HPDE6-E6E7 (cell line): ENCODE measurements at regions not wholly inside any gene's neighbourhood (a gene's known extent, or its start where the extent isn't known, plus 50 kb on each side); places are given as distances from the start of the nearest gene placed in this dataset.
A peak's percentile ranks its signal among the peaks of the same experiment; 100 is the strongest.

Source experiments
- DNase-seq: peaks from one replicate; pipeline ENCODE4 v3.0.0; 2011; ENCODE audit warnings: missing footprints; ENCODE audit errors: extremely low spot score

- DNase-seq, result no peak
These were observed 217.0 kb downstream of the METTL4 start for GRCh38 chr18:2354292-2354691.

DNA sequence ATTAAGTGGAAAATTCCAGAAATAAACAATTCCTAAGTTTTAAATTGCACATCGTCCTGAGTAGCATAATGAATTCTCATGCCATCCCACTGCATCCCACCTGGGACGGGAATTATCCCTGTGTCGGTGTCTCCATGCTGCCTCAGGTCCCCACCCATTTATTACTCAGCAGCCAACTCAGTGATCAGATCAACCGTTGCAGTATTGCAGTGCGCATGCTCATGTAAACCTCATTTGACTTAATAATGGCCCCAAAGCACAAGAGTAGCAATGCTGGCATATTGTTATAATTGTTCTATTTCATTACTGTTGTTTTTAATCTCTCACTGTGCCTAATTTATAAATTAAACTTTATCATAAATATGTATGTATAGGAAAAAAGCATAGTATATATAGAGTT lies 214.4 kb downstream of the METTL4 start:
- no peak for DNase-seq

GRCh38 chr18:2360861-2361260 lies 210.4 kb downstream of the METTL4 start:
- no peak for DNase-seq

GRCh38 chr18:2368102-2368501 lies 203.2 kb downstream of the METTL4 start:
- no peak for DNase-seq

DNA sequence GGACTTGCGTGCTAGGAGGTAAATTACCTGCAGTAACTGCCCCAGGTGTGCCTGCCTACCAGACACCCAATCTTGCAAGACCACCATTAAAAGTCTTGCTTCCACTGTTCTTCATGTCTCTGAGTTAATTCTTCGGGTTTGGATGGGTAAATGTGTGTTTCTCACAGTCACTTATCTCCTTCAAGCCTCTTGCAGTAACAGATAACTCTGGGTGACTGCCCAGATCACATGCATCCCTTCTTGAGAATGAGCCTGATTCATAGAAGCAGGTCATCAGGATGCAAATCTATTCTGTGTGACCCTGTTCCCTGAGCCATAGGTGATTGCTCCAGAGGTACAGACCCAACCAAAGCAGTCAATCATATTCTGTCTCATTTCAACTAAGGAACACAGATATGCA lies 194.6 kb downstream of the METTL4 start:
- DNase-seq, result no peak

- DNase-seq, result no peak
These were observed 191.2 kb downstream of the METTL4 start for GRCh38 chr18:2380101-2380500.

GRCh38 chr18:2381539-2381938 lies 189.8 kb downstream of the METTL4 start:
- DNase-seq, result no peak

DNA sequence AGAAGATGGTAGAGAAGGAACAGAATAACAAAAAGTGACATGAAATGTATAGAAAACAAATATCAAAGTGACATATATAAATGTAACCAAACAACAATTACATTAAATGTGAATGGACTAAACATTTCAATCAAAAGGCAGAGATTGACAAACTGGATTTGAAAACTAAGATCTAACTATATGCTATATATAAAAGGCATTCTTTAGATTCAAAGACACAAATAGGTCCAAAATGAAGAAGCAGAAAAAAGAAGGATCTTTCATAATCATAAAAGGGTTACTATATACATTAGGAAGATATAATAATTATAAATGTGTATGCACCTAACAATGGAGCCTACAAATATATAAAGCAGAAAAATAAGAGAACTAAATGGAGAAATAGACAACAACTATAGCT lies 183.7 kb downstream of the METTL4 start:
- no peak for DNase-seq

DNA sequence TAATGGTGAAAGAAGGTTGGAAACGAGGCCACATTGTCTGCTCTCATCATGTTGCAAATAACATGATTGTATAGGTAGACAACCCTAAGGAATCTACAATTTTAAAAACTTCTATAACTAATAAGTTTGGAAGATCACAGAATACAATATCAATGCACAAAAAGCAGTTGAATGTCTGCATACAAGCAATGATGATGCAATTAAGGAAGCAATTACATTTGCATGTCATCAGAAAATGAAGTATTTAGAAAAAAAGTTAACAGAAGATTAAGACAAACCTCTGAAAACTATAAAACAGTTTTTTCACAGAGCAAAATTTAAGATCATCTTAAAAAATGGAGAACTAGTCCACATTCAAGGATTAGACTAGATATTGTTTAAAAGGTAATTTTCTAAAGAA lies 181.1 kb downstream of the METTL4 start:
- DNase-seq, result no peak

- no peak for DNase-seq
These were observed 179.8 kb downstream of the METTL4 start for GRCh38 chr18:2391470-2391869.

DNA sequence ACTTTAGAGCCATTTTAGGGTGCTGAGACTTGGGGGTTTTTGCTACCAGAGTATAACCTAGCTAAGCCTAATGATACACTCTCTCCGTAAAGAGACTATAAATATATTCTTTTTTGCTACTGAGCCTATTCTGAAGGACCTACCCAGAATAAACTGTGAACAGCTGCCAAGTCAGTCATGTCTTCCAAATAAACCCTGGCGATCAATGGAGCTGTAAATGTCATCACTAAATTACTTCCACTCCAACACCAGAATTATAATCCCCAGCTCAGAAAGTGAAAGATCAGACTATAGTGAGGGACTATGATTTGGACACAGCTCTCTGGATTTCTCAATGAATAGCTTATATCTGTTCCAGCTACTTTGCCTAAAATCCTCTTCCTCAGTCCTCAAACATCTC lies 178.9 kb downstream of the METTL4 start:
- DNase-seq, result no peak

GRCh38 chr18:2394684-2395083 lies 176.6 kb downstream of the METTL4 start:
- DNase-seq, result no peak

DNA sequence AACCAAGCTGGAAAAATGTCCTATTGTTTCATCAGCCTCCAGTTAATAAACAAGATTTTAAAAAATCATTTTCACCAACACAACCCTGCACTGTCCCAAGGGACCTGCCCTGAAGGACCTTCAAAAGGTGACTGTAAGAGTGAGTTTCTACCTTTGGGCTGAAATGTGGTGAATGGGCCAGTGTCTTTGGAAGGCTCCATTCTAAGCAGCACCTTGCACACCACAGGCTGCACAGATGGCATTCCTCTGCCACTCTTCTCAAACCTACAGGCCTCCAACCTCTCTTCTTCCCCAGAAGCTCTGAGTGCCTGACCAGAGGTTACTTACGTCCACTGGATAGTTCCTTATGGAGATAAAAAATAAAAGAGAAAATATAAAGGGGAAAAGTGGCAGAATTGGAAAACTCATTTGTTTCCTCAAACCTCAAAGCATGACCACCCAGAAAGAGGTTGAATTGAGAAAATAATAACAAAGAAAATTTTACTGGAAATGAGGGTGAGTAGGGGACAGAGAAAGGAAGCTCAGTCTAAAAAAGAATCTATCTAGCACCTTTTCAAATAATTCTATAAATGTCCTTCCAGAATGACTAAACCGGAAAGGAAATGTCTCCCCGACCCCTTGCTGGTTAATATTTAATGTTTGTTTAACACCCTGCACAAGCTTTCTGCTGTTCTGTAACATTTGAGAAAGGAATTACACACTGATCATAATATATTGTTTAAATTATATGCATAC lies 175.7 kb downstream of the METTL4 start:
- DNase-seq, result no peak

- DNase-seq, result no peak
These were observed 175.2 kb downstream of the METTL4 start for GRCh38 chr18:2396162-2396505.

DNA sequence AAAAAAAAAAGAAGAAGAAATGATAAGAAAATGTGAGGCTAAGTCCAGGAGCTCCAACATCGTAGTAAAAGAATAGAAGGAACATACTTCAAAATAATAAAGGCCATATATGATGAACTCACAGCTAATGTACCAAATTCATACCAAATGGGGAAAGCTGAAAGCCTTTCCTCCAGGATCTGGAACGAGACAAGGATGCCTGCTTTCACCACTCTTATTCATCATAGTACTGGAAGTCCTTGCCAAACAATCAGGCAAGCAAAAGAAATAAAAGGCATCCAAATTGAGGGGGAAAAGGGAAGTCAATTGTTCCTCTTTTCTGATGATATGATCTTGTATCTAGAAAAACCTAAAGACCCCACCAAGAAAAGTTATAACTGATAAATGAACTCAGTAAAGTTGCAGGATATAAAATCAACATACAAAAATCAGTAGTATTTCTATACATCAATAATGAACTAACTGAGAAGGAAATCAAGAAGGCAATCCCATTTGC lies 170.6 kb downstream of the METTL4 start:
- no peak for DNase-seq

DNA sequence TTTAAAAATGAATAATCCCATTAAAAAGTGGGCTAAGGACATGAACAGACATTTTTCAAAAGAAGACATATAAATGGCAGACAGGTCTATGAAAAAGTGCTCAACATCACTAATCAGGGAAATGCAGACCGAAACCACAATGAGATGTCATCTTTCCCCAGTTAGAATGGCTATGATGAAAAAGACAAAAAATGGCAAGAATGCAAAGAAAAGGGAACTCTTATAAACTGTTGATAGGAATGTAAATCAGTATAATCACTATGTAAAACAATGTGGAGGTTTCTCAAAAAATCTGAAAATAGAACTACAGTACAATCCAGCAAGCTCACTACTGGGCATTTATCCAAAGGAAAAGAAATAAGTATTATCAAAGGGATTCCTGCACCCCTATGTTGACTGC lies 169.2 kb downstream of the METTL4 start:
- DNase-seq, result no peak

GRCh38 chr18:2406544-2406943 lies 164.8 kb downstream of the METTL4 start:
- no peak for DNase-seq

DNA sequence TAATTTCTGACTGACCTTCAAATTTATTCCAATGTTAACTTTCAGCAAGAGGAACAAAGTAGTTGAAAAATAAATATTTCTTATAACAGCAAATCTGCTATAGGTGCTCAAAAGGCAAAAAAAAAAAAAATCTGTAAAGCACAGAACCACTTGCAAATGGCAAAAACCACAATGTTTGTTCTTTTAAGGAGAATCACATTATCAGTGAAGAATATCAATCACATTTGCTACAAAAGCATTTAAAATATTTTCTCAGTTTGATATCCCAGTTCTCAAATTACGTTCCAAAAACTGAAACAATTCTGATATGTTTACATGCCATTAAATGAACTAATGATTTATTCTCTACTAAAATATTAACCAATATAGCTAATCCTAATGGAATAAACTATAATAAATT lies 163.3 kb downstream of the METTL4 start:
- DNase-seq, result no peak

DNA sequence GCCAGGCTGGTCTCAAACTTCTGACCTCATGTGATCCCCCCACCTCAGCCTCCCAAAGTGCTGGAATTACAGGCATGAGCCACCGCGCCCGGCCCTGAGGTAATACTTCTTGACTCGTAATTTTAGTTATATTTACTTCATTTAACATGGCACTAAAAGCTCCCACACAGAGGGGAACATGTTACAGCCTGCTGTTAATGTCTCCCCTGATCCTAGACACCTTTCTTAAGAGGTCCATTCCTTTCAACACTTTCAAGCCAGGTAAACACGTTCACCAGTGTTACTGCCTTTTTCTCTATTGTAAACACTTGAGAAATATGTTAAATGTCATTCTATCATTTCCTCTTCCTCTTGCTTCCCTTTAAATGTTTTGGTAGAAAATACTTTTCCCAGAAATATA lies 161.4 kb downstream of the METTL4 start:
- no peak for DNase-seq

DNA sequence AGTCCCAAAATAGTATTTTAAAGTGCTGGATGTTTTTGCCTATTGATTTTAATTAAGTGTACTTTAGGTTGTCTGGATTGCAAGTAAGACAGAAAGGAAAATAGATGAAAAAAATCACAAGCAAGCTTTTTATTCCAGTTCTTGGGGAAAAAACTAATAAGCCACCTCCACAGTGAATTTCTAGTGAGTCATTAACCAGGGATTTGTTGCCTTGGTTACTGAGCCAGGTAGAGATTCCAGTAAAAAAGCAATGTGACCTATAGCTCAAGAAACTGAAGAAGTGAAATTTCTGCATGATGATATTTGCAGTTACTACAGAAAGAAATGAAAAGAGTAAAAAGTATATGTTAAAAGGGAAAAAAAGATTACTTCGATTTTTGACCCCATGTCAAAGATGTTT lies 160.6 kb downstream of the METTL4 start:
- peak; percentile 45 for DNase-seq

DNA sequence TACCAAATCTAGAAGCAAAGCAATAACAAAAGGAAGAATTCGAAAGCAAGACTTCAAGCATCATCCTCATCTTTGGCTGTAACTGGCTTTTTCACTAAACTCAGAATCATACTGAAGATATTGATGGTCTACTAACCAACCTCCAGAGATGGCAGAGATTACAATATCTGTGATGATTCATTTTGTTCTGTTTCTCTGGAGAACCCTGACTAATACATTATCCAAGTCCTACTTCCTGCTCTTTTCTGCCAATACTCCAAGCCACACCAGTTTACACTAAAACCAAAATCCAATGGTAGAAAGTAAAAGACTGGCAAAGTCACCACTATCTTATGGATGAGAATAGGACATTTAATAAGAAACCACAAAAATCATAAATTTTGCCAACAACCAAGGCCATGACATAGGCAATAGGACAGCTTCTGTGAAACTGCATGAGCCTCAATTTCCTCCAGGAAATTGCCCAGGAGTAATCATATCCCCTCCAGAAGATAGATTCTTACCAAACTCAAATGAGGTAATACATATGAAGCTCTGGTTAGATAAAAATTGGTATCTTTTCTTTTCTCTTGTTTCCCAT lies 159.8 kb downstream of the METTL4 start:
- peak; percentile 43 for DNase-seq

DNA sequence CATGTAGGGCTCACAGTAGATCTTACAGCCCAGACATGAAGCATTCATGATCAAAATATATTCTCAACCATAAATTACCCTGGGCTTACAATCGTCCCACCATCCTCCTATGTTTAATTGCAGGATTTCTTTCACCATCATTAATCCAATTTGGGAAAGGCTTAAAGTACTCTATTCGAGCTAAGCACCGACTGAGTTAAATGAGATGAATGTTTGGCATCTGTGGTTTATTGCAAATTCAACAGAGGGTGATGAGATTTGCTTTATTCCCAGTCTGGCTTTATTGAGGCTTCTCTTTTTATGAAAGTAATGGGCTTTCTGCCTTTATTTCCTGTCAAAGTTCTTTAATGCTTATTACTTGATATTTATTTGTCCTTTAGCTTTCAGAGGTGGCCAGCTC lies 159.0 kb downstream of the METTL4 start:
- no peak for DNase-seq

DNA sequence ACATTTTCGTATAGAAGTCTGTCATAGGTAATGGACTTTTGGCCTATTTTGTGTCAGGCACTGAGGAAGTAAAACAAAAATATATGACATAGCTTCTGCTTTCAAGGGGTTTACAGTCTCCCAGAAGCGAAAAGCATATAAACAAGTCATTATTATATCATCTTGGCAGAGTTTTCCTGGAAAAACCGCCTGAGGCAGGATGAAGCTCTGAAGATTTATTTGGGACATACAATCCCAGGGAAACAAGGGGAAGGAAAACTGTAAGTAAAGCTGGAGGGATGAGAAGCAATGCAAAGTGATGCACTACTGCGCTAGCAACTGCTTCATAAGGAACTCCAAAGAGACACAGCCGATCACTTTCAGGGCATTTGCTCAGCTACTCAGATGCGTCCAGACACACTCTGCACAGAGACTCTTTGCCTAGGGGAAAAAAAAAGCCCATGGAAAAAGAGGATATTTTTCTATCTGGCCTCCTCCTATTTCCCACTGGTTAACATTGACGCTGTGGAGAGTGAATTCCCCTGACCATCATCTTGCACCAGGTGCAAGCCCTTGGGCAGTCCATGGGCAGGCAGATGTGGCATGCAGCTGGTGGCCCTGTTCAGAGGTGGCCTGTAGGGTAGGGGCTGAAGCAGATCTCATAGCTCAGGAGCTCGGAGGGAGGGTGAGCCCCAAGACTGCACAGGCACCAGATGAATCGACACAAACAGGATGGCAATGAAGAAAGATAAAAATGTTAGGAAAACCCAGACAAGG lies 158.1 kb downstream of the METTL4 start:
- DNase-seq, result no peak
